ENCODE measurements at regions not wholly inside any gene's neighbourhood (a gene's known extent, or its start where the extent isn't known, plus 50 kb on each side); places are given as distances from the start of the nearest gene placed in this dataset.

GRCh38 chr3:110074095-110074494 lies 736.7 kb upstream of the DPPA4 start:
- Histone ChIP-seq H3K27me3 (replicated peaks in 1 of 2; ENCODE audit: control insufficient read depth in 2 of 2, insufficient read depth in 2 of 2, low read length in 1 of 2) (no peaks in the 10 kb centered on the region), H4K20me1 (ENCODE audit: control insufficient read depth, insufficient read depth) (no peaks in the 10 kb centered on the region), H3K9me3 (replicated peaks; ENCODE audit: control insufficient read depth, insufficient read depth, low read length) (no peaks in the 10 kb centered on the region), H3K36me3 (ENCODE audit: control insufficient read depth in 2 of 2, insufficient read depth in 2 of 2, low read length in 1 of 2) (no peaks in the 10 kb centered on the region), H3K4me1 (ENCODE audit: control insufficient read depth, insufficient read depth, low read length) (no peaks in the 10 kb centered on the region), H3K79me2 (ENCODE audit: control insufficient read depth, insufficient read depth, low read length) (no peaks in the 10 kb centered on the region), H3K4me2 (ENCODE audit: control insufficient read depth, insufficient read depth) (no peak overlapping the region), H2AFZ (ENCODE audit: control insufficient read depth, low read depth, low read length) (no peak overlapping the region), H3K27ac (ENCODE audit: control insufficient read depth, insufficient read depth) (no peak overlapping the region), H3K4me3 (no peak overlapping the region), H3K9ac (ENCODE audit: control insufficient read depth, insufficient read depth, low read length) (no peak overlapping the region)
- CTCF ChIA-PET, result no interaction called here
- 19% methylated on average over 3 of the region's 3 CpGs for WGBS (ENCODE audit: insufficient coverage, insufficient replicate concordance, low lambda C conversion rate, missing lambda C conversion rate)
- TF ChIP-seq STAT1 (conservative IDR thresholded peaks at IDR 0.05) (no peak), NR2C1 (IDR thresholded peaks at IDR 0.05) (no peak), NFYA (IDR thresholded peaks at IDR 0.05; ENCODE audit: borderline replicate concordance, low read depth, low read length) (no peak), LARP7 (IDR thresholded peaks at IDR 0.05) (no peak), E2F4 (IDR thresholded peaks at IDR 0.05; ENCODE audit: low read depth, low read length) (no peak), NR2C2 (IDR thresholded peaks at IDR 0.05; ENCODE audit: borderline replicate concordance, control insufficient read depth, insufficient read length, low read depth) (no peak), PKNOX1 (IDR thresholded peaks at IDR 0.05) (no peak), POLR2AphosphoS2 (IDR thresholded peaks at IDR 0.05; ENCODE audit: low read depth, low read length) (no peak), ATF3 (IDR thresholded peaks at IDR 0.05; ENCODE audit: borderline replicate concordance, extremely low read depth, low read depth, low read length) (no peak), ESRRA (IDR thresholded peaks at IDR 0.05; ENCODE audit: low read length) (no peak)
- intact Hi-C loops (cut with micrococcal nuclease; ENCODE audit: unreplicated experiment), result no loop called here
- SMC1A ChIA-PET (ENCODE audit: uncharacterized antibody, unreplicated experiment), result interaction anchor here (0.8 kb wide), 1 partner anchor 54 kb away, joined by 4 read pairs; no protein-coding TSS in a partner anchor
- FAIRE-seq (no peak), DNase-seq (ENCODE audit: low read depth, low spot score) (no peak), ATAC-seq (no peak)
- in situ Hi-C loops (cut with MboI), result no loop called here
- RAD21 ChIA-PET (ENCODE audit: unreplicated experiment), result no interaction called here
- POLR2A ChIA-PET, result no interaction called here
- BruUV-seq (replicated peaks), result no TSS peak

All from GM12878 (cell line).